Coronary artery (tissue), 2 donors: ENCODE measurements at regions not wholly inside any gene's neighbourhood (a gene's known extent, or its start where the extent isn't known, plus 50 kb on each side); places are given as distances from the start of the nearest gene placed in this dataset.

Experiments
- DNase-seq: peaks from one replicate; pipeline ENCODE4 v3.0.0-alpha.2; 2017; ENCODE audit warnings: low spot score
- H3K27ac ChIP-seq, 2 donors: fragments of 200-600 bp; sonication (generic); one replicate each; pipeline ENCODE4 v1.5.1; 2016 to 2019
- H3K4me3 ChIP-seq: fragments of 200-600 bp; sonication (generic); 2 replicates; pipeline ENCODE4 v1.5.1; 2016; ENCODE audit warnings: mild to moderate bottlenecking, moderate library complexity
- CTCF ChIP-seq: fragments of 200-600 bp; sonication (generic); IDR thresholded peaks from one replicate; pipeline ENCODE4 v1.5.1; 2019; ENCODE audit warnings: antibody characterized with exemption

DNA sequence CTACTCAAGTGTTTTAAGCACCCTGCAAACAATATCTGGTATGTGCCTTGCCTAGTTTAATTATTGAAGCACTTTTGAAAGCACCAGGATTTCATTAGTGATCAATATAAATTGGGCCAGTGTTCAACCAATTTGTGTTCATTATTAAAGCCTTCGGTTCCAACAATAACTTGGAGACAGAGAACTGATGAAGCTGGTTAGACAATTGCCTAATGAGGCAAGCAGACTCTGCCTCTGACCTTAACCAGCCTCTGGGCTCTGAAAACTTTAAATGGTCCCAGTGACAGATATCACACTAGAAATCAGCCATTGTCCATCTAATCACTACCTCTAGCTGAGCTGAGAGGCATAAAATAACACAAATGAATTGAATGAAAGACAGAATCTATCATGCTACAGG is 139.9 kb upstream of the CNTN6 start:
- no peak for TF ChIP-seq CTCF
- no peak for DNase-seq
- no peak overlapping the region for H3K4me3 ChIP-seq
- no peak overlapping the region for H3K27ac ChIP-seq

DNA sequence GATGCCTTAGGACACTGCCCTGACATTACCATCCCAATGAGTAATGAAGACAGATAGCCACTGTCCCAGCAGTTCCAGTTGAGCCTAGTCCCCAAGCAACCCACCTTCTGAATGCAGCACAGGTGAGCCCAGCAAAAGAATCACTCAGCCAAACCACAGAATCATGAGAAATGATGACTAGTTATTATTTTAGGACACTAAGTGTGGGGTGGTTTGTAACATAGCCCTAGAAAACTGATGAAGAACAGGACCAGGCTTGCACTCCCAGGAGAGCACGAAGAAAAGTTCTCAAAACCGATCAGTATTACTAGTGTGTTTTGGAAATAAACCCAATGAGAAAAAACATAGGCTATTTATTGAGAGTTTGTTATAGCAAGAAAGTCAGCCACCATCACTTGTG is 129.6 kb upstream of the CNTN6 start:
- no peak for TF ChIP-seq CTCF
- Histone ChIP-seq H3K4me3 (no peak overlapping the region), H3K27ac (no peak overlapping the region)
- DNase-seq: no peak

- DNase-seq: no peak
- no peak overlapping the region for H3K4me3 ChIP-seq
- no peak for TF ChIP-seq CTCF
- H3K27ac ChIP-seq: no peak overlapping the region
Observed at GRCh38 chr3:963755-964154, 129.1 kb upstream of the CNTN6 start.

GRCh38 chr3:965826-966225 is 127.0 kb upstream of the CNTN6 start:
- no peak overlapping the region for H3K27ac ChIP-seq
- TF ChIP-seq CTCF: no peak
- no peak overlapping the region for H3K4me3 ChIP-seq
- DNase-seq: no peak

- no peak overlapping the region for H3K4me3 ChIP-seq
- no peak for TF ChIP-seq CTCF
- no peak overlapping the region for H3K27ac ChIP-seq
- no peak for DNase-seq
Observed at GRCh38 chr3:966341-966740, 126.5 kb upstream of the CNTN6 start.

- no peak for TF ChIP-seq CTCF
- Histone ChIP-seq H3K27ac (no peak overlapping the region), H3K4me3 (no peak overlapping the region)
- no peak for DNase-seq
Observed at GRCh38 chr3:973340-973739, 119.5 kb upstream of the CNTN6 start.

DNA sequence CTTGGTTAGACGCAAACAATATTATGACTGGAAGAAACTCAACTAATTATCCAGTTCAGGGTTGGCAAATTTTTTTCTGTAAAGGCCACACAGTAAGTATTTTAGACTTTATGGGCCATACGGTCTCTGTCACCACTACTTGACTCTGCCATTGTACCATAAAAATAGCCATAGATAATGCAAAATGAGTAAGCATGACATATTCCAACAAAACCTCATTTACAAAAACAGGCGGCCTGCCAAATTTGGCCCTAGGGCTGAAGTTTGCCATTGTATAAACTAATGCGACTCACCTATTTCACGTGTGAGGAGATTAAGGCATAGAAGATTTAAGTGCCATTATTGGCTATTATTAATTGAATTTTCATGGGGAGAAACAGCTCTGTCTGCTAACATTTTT is 116.8 kb upstream of the CNTN6 start:
- Histone ChIP-seq H3K4me3 (no peak overlapping the region), H3K27ac (no peak overlapping the region)
- no peak for DNase-seq
- TF ChIP-seq CTCF: no peak
